CD1c-positive myeloid dendritic cell (primary cell): ENCODE measurements at regions not wholly inside any gene's neighbourhood (a gene's known extent, or its start where the extent isn't known, plus 50 kb on each side); places are given as distances from the start of the nearest gene placed in this dataset.

ENCODE experiments used
- DNase-seq: peaks from one replicate; pipeline ENCODE4 v3.0.0-alpha.2; 2016; ENCODE audit errors: extremely low spot score

- DNase-seq, result no peak
These were observed 307.8 kb downstream of the CYP26B1 start for GRCh38 chr2:71839826-71840225.

DNA sequence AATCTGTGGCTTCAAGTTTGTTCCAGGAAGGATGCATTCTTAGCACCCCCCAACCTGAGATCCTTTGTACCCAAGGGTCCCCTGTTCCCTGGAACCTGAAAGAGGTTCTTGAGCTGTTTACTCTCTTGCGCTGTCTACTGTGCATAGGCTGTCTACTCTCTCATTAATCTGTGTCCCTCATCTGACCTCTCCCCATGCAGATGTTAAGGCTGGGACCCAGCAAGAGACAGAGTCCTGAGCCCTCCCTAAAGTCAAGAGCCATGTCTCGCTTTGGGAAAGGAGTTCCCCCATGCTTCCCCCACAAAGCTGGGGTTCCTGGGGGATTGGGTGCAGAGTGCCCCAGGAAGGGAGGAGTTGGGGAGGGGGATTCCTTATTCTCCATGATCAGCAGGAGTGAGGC lies 312.9 kb downstream of the CYP26B1 start:
- DNase-seq, result no peak

GRCh38 chr2:71833855-71834560 lies 313.7 kb downstream of the CYP26B1 start:
- DNase-seq, result no peak

GRCh38 chr2:71833272-71833671 lies 314.4 kb downstream of the CYP26B1 start:
- DNase-seq, result no peak

DNA sequence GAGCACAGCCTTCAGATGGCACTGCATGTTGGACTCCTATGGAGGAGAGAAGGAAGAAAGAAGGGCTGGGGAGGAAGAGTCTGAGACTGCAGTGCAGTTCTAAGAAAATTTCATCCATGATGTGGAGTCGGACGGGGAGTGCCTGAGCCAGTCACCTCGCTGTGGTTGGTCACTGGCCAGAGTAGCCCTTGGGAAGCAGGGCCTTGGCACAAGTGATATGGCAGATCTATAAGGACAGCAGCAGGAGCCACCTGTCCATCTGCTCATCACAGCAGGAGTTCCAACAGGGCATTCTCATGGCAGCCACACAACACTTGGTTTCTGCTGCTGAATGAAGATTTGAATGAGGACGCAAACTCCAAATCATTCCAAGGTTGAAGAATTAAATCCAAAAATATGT lies 314.8 kb downstream of the CYP26B1 start:
- DNase-seq, result no peak

GRCh38 chr2:71832388-71832787 lies 315.3 kb downstream of the CYP26B1 start:
- no peak for DNase-seq

GRCh38 chr2:71831193-71831577 lies 316.5 kb downstream of the CYP26B1 start:
- DNase-seq, result no peak

DNA sequence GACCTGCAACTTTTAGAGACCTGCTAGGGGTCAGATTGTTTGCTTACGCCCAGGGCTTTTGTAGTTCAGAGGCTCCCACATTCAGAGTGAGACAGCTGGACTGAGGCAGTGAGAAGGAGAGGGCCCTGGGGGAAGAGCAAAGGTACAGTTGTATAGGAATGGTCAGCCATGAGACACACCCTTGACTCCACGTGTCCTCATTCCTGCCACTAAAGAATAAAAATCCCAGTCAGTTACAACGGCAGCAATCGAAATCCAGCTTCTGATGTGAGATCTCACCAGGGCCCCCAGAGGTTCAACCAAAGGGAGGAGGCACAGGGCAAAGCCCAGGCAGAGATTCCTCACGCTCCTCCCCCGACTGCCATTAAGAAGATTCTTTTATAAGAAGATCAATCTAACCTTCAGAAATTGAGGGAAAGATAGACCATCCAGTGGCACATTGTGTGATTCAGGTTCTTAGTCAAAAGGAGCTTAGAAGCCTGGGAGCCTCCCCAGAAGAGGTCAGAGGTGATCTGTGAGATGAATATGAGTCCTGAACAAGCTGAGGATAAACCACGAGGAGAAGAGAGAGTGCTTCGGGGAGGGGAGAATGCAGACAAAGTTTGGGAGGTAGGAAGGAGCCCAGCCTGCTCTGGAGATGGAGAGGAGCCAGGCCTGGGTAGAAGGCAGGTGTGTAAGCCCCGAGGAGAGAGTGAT lies 317.0 kb downstream of the CYP26B1 start:
- no peak for DNase-seq

GRCh38 chr2:71829008-71829407 lies 318.7 kb downstream of the CYP26B1 start:
- no peak for DNase-seq

DNA sequence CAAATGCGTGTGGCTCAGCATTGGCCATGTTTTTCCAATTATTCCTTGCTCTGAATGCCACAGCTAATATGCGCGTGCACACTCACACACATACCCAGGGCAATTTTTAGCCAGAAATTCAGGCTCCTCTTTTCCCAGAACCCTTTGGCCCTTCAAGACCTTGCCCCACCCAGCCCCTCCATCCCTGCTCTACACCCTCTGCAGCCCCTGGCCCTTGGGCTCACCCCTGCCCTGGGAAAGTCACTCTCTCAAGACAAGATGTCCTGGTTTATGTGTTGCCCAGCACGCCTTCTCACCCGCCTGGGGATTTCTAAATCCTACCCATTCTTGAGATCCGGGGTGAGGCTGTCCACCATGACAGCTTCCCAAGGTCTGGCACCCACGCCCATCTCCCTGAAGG lies 319.7 kb downstream of the CYP26B1 start:
- DNase-seq, result no peak

- DNase-seq, result no peak
These were observed 320.1 kb downstream of the CYP26B1 start for GRCh38 chr2:71827524-71827901.

DNA sequence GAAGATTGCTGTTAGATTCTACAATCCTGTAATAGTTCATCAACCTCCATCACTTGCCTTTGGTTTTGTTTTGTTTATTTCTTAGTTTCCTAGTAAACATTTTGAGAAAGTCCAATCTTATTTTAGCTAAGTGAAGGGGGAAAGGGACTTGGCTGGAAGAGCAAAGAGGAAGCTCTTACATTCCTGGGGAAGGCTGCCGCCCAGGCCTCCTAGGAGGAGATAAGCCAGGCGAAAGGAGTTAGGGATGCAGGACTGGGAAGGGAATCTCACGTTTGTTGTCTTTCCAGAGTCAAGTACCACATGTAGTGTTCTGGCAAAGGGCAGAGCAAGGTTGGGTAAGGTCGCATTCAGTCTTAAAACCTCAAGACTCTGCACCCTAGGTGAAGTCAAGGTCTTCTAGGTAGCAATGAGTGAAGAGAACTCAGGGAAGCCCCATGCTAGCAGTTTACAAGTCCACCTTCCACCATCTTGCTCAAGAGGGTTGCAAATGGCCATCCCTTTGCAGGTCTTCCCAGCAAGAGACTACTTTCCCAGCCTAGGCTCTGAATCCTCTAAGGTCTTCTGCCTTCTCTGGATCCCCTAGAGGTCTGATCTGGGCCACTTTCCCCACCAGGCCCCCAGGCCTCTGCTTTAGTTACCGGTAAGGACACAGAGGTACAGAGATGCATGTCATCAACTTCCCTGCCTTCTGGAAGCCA lies 320.7 kb downstream of the CYP26B1 start:
- no peak for DNase-seq

DNA sequence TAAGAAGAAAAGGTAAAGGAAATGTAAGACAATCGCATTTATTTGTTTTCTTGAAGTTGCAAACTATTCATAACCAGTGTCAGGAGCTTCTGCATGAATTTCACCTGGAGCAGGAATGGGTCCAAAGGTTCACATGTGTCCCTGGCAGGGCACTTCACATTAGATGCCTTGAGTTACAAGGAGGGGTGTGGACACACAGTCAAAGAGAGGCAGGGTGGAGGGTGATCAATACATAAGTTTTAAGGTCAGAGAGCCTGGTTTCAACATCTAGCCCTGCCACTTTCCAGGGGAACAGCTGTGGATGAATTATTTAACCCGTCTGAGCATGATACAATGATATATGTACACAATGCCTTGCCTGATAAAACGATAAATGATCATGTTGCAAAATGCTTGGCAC lies 321.4 kb downstream of the CYP26B1 start:
- no peak for DNase-seq

DNA sequence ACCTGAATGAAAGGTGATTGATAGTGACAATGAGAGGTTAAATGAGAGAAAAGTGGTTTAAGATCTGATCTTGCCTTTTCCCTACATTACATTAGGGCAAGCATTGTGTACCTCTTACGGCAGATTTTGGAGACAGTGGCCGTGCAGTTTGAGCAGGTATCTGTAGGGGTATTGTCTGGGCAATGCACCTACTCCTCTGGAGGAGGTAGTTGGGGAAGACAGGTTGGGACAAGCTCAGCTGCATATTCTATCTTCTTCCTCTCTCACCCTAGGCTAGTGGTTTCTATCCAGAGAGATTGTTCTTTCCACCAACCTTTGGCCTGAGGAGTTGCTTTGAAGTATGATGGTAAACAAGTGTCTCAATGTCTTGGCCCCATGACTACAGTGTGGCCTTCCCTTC lies 323.2 kb downstream of the CYP26B1 start:
- no peak for DNase-seq

DNA sequence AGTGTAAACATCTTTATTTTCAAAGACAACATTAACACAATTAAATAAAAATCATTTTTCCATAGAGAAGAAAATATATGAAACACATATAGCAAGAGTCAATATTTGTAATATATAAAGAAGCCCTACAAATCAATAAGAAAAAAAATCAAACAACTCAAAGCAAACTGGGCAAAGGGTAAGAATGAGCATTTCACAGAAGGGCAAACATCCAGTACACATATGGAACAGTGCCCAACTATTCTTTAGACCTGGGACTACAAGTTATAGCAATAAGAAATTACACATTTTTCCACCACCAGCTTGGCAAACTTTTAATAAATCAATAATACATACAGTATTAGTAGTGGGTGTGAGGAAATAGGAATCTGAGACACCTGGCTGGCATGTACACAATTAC lies 324.1 kb downstream of the CYP26B1 start:
- no peak for DNase-seq

- no peak for DNase-seq
These were observed 325.2 kb downstream of the CYP26B1 start for GRCh38 chr2:71822463-71822862.

GRCh38 chr2:71821856-71822255 lies 325.8 kb downstream of the CYP26B1 start:
- DNase-seq, result no peak

DNA sequence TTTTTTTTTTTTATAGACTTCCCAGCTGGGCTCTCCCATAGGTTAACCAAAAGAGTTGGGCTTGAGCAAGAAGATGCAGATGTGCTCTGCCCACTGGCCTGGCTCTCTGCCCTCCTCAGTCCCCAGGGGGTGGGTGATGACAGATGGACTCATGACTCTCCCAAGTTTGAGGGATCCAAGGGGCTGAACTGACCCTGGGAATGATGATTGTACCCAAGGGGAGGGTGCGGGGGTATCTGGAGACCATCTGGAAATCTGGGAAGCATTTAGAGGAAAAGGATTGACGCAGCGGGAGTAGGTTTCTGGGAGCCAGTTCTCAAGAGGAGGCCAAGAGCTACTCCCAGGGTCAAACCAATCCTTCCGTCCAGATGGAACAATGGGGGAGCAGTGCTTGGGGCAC lies 330.8 kb downstream of the CYP26B1 start:
- DNase-seq, result no peak

- no peak for DNase-seq
These were observed 331.8 kb downstream of the CYP26B1 start for GRCh38 chr2:71815701-71816474.

DNA sequence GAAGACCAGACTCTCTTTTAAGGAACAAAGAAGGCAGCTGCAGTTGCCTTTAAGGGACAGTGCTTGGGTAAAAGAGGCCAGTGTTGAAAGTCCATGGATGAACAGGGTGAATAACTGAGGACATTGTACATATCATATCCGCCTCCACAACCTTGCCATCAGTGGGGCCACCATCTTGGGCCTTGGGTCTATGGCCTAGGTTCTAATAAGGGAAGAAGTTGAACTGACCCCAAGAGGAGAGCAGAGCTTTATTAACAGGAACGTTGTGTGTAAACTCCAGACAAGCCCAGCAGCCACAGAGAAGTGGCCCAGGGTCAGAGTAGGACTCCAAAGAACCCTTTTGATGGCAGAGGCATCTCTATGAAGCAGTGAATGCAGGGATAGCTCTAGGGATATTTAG lies 332.8 kb downstream of the CYP26B1 start:
- no peak for DNase-seq

DNA sequence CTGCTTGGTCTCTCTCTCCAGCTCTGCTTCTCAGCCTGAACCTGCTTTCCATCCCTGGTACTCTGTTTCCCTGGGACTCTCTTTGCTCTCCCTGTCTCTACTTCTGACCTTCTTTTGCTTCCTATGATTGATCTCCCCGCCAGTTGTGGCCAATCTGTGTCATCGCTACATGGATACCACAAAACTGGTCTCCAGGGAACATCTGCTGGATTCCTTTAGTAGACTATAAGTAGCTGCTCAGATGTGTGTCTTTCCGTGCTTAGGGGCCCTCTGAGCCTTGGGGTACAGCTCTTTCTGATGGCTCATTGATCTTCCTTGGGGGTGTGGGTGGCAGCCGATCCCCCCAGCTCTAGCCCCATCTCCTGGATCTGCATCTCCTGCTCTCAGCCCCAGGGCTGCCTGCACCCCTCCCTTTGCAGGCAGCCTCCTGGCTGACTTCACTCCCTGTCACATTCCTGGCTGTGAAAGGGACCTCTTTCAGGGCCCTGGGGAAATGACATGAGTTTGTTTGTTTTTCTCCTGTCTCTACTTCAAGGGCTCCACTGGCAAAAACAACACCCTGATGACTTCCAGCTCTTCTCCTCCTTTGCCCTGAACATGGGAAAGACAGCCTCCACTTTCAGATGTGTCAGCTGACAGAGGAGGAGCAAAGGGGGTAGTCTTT lies 333.7 kb downstream of the CYP26B1 start:
- no peak for DNase-seq

- no peak for DNase-seq
These were observed 334.3 kb downstream of the CYP26B1 start for GRCh38 chr2:71813315-71813714.
